K562 (cell line): ENCODE measurements at regions not wholly inside any gene's neighbourhood (a gene's known extent, or its start where the extent isn't known, plus 50 kb on each side); places are given as distances from the start of the nearest gene placed in this dataset.

Experiments used
- ATAC-seq: fragments of 200-7000 bp; cut with Tn5 transposase; 3 replicates; pipeline ENCODE4 v1.9.1; 2020; ENCODE audit warnings: moderate library complexity
- BruUV-seq: library from RNA; stranded (reverse); fragments of 400-500 nt; replicated peaks from 2 replicates; lab custom pipeline; 2021; lab: Mats Ljungman, UMichigan
- CTCF ChIA-PET: fragments of 300-600 bp; formaldehyde crosslinking; extraction: SDS; loops from one replicate; lab custom pipeline; 2021; ENCODE audit warnings: low intra/inter-chr PET ratio; lab: Yijun Ruan, JAX
- POLR2A ChIA-PET: fragments of 300-600, 350-650 bp; sonication (Branson Sonifier 250); formaldehyde crosslinking; extraction: SDS; loops from one replicate; lab custom pipeline; 2021; ENCODE audit warnings: antibody characterized with exemption, inconsistent platforms; lab: Yijun Ruan, JAX
- DNase-seq, 4 experiments: peaks; one replicate each; pipeline versions ENCODE4 v3.0.0 to v3.0.0-alpha.2; 2011 to 2018; ENCODE audit warnings: low spot score in 3 of 4, mixed read lengths in 3 of 4; ENCODE audit errors: extremely low read depth in 1 of 4
- FAIRE-seq: peaks from 2 replicates; lab custom pipeline; 2011; peaks lifted over from hg19 to GRCh38; lab: Jason Lieb, UNC
- H2AFZ ChIP-seq: 2 replicates; pipeline ENCODE4 v1.6.0; 2011; ENCODE audit warnings: low read depth, low read length, control low read depth, inconsistent platforms
- H3K27ac ChIP-seq: fragments of 200-600 bp; 3 replicates; pipeline ENCODE4 v1.8.0; 2011; ENCODE audit warnings: low read depth, mild to moderate bottlenecking, control low read depth, inconsistent platforms, low read length, moderate library complexity, mixed read lengths; ENCODE audit errors: extremely low read depth
- H3K27me3 ChIP-seq, 2 experiments: fragments of 300-600 bp in 1 of 2; 2 replicates in 1 of 2; 3 replicates in 1 of 2; pipeline versions ENCODE4 v1.6.0 to v1.8.0; 2011; ENCODE audit warnings: inconsistent platforms in 2 of 2, low read length in 2 of 2, mild to moderate bottlenecking in 1 of 2, mixed read lengths in 1 of 2, moderate library complexity in 1 of 2; ENCODE audit not compliant: control insufficient read depth in 2 of 2, insufficient read depth in 2 of 2
- H3K36me3 ChIP-seq: fragments of 300-600 bp; 3 replicates; pipeline ENCODE4 v1.8.0; 2011; ENCODE audit warnings: mild to moderate bottlenecking, low read length, inconsistent platforms; ENCODE audit not compliant: control insufficient read depth, insufficient read depth
- H3K4me1 ChIP-seq, 2 experiments: fragments of 200-600 bp in 1 of 2; replicated peaks in 1 of 2; 2 replicates in 1 of 2; 3 replicates in 1 of 2; pipeline versions ENCODE4 v1.5.1 to v1.8.0; 2011; ENCODE audit warnings: inconsistent platforms in 2 of 2, low read length in 2 of 2, mild to moderate bottlenecking in 1 of 2, mixed read lengths in 1 of 2, moderate library complexity in 1 of 2; ENCODE audit not compliant: control insufficient read depth in 2 of 2, insufficient read depth in 2 of 2
- H3K4me2 ChIP-seq: 2 replicates; pipeline ENCODE4 v1.6.1; 2011; ENCODE audit warnings: low read length, control low read depth, inconsistent platforms, mixed read lengths; ENCODE audit not compliant: insufficient read depth
- H3K4me3 ChIP-seq: fragments of 200-600 bp; sonication (generic), shearing (Covaris generic); 2 replicates; pipeline ENCODE4 v1.5.1; 2016; ENCODE audit warnings: control low read depth, inconsistent platforms
- H3K79me2 ChIP-seq: fragments of 200-600 bp; 3 replicates; pipeline ENCODE4 v1.8.0; 2011; ENCODE audit warnings: low read length, inconsistent platforms; ENCODE audit not compliant: control insufficient read depth, insufficient read depth
- H3K9ac ChIP-seq, 2 experiments: 2 replicates each; pipeline versions ENCODE4 v1.6.0 to v1.6.1; 2011; ENCODE audit warnings: low read depth in 2 of 2, low read length in 2 of 2, control low read depth in 1 of 2, inconsistent platforms in 1 of 2, mild to moderate bottlenecking in 1 of 2, mixed read lengths in 1 of 2; ENCODE audit not compliant: insufficient read depth in 1 of 2
- H3K9me1 ChIP-seq: one replicate; pipeline ENCODE4 v1.6.0; 2011; ENCODE audit warnings: inconsistent platforms, mild to moderate bottlenecking, low read length, moderate library complexity; ENCODE audit not compliant: control insufficient read depth, insufficient read depth
- H3K9me3 ChIP-seq: replicated peaks from 2 replicates; pipeline ENCODE4 v1.5.1; 2011; ENCODE audit warnings: low read depth, low read length, inconsistent platforms; ENCODE audit not compliant: control insufficient read depth, insufficient read depth
- H4K20me1 ChIP-seq: replicated peaks from 2 replicates; pipeline ENCODE4 v1.6.1; 2011; ENCODE audit warnings: low read length, inconsistent platforms, mixed read lengths; ENCODE audit not compliant: control insufficient read depth, insufficient read depth
- CXXC5 ChIP-seq: fragments of 250-450 bp; sonication (Bioruptor Pico); IDR thresholded peaks from 2 replicates; pipeline ENCODE4 v1.8.0; 2022; ENCODE audit warnings: inconsistent platforms, mild to moderate bottlenecking, moderate library complexity
- EZH2 ChIP-seq: IDR thresholded peaks from 2 replicates; pipeline ENCODE4 v1.6.1; 2012; ENCODE audit warnings: low read depth, mild to moderate bottlenecking, inconsistent platforms, low read length, borderline replicate concordance
- KDM5B ChIP-seq: fragments of 200-600 bp; sonication (generic); IDR thresholded peaks from 2 replicates; pipeline ENCODE4 v1.6.1; 2012; ENCODE audit warnings: low read depth, mild to moderate bottlenecking, moderate library complexity, low read length, control low read depth, inconsistent platforms; ENCODE audit not compliant: insufficient replicate concordance
- PHB2 ChIP-seq: fragments of 450-650 bp; IDR thresholded peaks from 2 replicates; pipeline ENCODE4 v1.6.1; 2017; ENCODE audit warnings: low read depth
- RBM34 ChIP-seq: fragments of 200-400 bp; formaldehyde crosslinking; IDR thresholded peaks from 2 replicates; pipeline ENCODE4 v1.6.1; 2018; ENCODE audit warnings: low read length, borderline replicate concordance; ENCODE audit not compliant: insufficient read depth
- SAFB ChIP-seq: fragments of 200-400 bp; formaldehyde crosslinking; IDR thresholded peaks from 2 replicates; pipeline ENCODE4 v1.6.1; 2017; ENCODE audit warnings: low read depth, low read length, borderline replicate concordance
- SIRT6 ChIP-seq: IDR thresholded peaks from one replicate; pipeline ENCODE4 v1.6.1; 2012; ENCODE audit warnings: low read depth, mild to moderate bottlenecking, control low read depth, inconsistent platforms, low read length, moderate library complexity
- ZFP36 ChIP-seq: fragments of 150-350 bp; IDR thresholded peaks from 2 replicates; pipeline ENCODE4 v1.6.1; 2018; ENCODE audit warnings: low read length, low read depth; ENCODE audit not compliant: partially characterized antibody
- ZNF143 ChIP-seq: sonication (generic); formaldehyde crosslinking; IDR thresholded peaks from 2 replicates; pipeline ENCODE4 v1.9.0; 2022; ENCODE audit warnings: mild to moderate bottlenecking, missing genetic modification reagents
- ZNF24 ChIP-seq: fragments of 450-650 bp; IDR thresholded peaks from 2 replicates; pipeline ENCODE4 v1.6.1; 2016
- ZNF436 ChIP-seq: fragments of 250-450, 450-650 bp; sonication (Bioruptor Pico); formaldehyde crosslinking; IDR thresholded peaks from 2 replicates; pipeline ENCODE4 v1.7.0; 2020; ENCODE audit warnings: mild to moderate bottlenecking
- ZNF561 ChIP-seq: fragments of 450-650 bp; formaldehyde crosslinking; conservative IDR thresholded peaks from 2 replicates; pipeline ENCODE4 v1.4.0; 2020; ENCODE audit warnings: mild to moderate bottlenecking, moderate library complexity
- ZZZ3 ChIP-seq: fragments of 450-650 bp; IDR thresholded peaks from 2 replicates; pipeline ENCODE4 v1.6.1; 2016; ENCODE audit warnings: antibody characterized with exemption, mild to moderate bottlenecking, moderate library complexity
- WGBS: fragments of 100-300 bp; shearing (Covaris generic); methylation state at CpG from one replicate; pipeline ENCODE4 v1.1.6; 2016; ENCODE audit warnings: low coverage, mixed read lengths; ENCODE audit not compliant: insufficient coverage; ENCODE audit errors: missing lambda C conversion rate; 5-methylcytosine and 5-hydroxymethylcytosine counted together
- in situ Hi-C: fragments of 300-500 bp; cut with MboI; formaldehyde crosslinking; loops from 4 replicates; pipeline ENCODE4 v1.15.0; 2018; ENCODE audit warnings: inconsistent platforms, mixed read lengths
- intact Hi-C: fragments of 100-400 bp; cut with micrococcal nuclease; formaldehyde crosslinking; loops from 2 replicates; pipeline ENCODE4 v1.14.2; 2022

DNA sequence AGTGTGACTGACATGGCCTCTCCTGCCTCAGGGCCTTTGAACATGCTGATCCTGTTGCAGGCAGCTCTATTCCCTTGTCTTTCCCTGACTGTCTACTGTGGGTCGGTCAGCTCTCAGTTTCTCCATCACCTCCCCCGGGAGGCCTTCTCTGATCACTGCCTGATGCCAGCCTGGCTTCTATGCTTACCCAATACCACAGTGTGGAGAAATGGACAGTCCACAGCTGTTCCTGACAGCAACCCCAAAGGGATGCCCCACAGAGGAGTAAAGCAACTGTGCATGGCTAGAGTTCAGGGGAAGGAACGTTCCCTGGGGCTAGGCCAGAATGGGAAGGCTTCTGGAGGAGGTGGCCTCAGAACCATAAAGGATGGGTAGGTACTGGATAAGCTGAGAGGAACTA is 354.3 kb downstream of the MIAT start:
- H3K79me2 ChIP-seq = no peaks in the 10 kb centered on the region
- H2AFZ ChIP-seq = no peak overlapping the region
- no peak for DNase-seq
- no peak overlapping the region for H3K4me3 ChIP-seq
- H3K4me2 ChIP-seq = no peak overlapping the region
- intact Hi-C loops (no loop called here), in situ Hi-C loops (no loop called here)
- WGBS = 0% methylated on average over 3 of the region's 3 CpGs
- BruUV-seq = no TSS peak
- no peaks in the 10 kb centered on the region for H3K9me3 ChIP-seq
- no peaks in the 10 kb centered on the region for H3K27me3 ChIP-seq
- ChIA-PET CTCF (no interaction called here), POLR2A (no interaction called here)
- no peaks in the 10 kb centered on the region for H4K20me1 ChIP-seq
- TF ChIP-seq ZNF24 (no peak), ZZZ3 (no peak), ZNF561 (CRISPR knock-in tag) (no peak), EZH2 (no peak), PHB2 (no peak), ZFP36 (no peak), CXXC5 (CRISPR knock-in tag) (no peak), ZNF143 (CRISPR knock-in tag) (no peak), SIRT6 (no peak), ZNF436 (no peak), KDM5B (no peak), SAFB (no peak), RBM34 (no peak)
- no peaks in the 10 kb centered on the region for H3K4me1 ChIP-seq
- no peaks in the 10 kb centered on the region for H3K36me3 ChIP-seq
- FAIRE-seq = no peak
- no peak overlapping the region for H3K9ac ChIP-seq
- H3K27ac ChIP-seq = no peak overlapping the region
- no peaks in the 10 kb centered on the region for H3K9me1 ChIP-seq
- no peak for ATAC-seq
